Endothelial cell of umbilical vein (primary cell): ENCODE measurements at regions not wholly inside any gene's neighbourhood (a gene's known extent, or its start where the extent isn't known, plus 50 kb on each side); places are given as distances from the start of the nearest gene placed in this dataset.

Experiments
- BruUV-seq: library from RNA; stranded (reverse); fragments of 400-500 nt; replicated peaks from 2 replicates; lab custom pipeline; 2021; lab: Mats Ljungman, UMichigan
- CTCF ChIA-PET: fragments of 300-600, 350-600 bp; sonication (Branson Sonifier 250); formaldehyde crosslinking; loops from one replicate; lab custom pipeline; 2021; ENCODE audit warnings: antibody characterized with exemption, inconsistent platforms; lab: Charles Lee
- POLR2A ChIA-PET: fragments of 300-600, 350-600 bp; sonication (Branson Sonifier 250); formaldehyde crosslinking; loops from one replicate; lab custom pipeline; 2021; ENCODE audit warnings: antibody characterized with exemption, inconsistent platforms; lab: Charles Lee
- DNase-seq: peaks from one replicate; pipeline ENCODE4 v3.0.0-alpha.2; 2011; ENCODE audit warnings: low read depth, low spot score
- FAIRE-seq: peaks from 2 replicates; lab custom pipeline; 2011; peaks lifted over from hg19 to GRCh38; lab: Jason Lieb, UNC
- H2AFZ ChIP-seq: 2 replicates; pipeline ENCODE4 v1.6.0; 2012; ENCODE audit warnings: low read depth, low read length, control low read depth, inconsistent platforms
- H3K27ac ChIP-seq: 2 replicates; pipeline ENCODE4 v1.5.1; 2011; ENCODE audit warnings: low read depth, mild to moderate bottlenecking, control low read depth, low read length, moderate library complexity; ENCODE audit not compliant: insufficient read depth
- H3K27me3 ChIP-seq, 2 experiments: 2 replicates each; pipeline versions ENCODE4 v1.6.0 to v1.6.1; 2011; ENCODE audit warnings: low read length in 2 of 2, mixed read lengths in 1 of 2; ENCODE audit not compliant: control insufficient read depth in 2 of 2, insufficient read depth in 2 of 2
- H3K36me3 ChIP-seq, 2 experiments: 2 replicates in 1 of 2; 3 replicates in 1 of 2; pipeline ENCODE4 v1.5.1; 2011; ENCODE audit warnings: low read length in 2 of 2, mild to moderate bottlenecking in 1 of 2, moderate library complexity in 1 of 2; ENCODE audit not compliant: control insufficient read depth in 2 of 2, insufficient read depth in 2 of 2; ENCODE audit errors: extremely low read depth in 1 of 2
- H3K4me1 ChIP-seq: 3 replicates; pipeline ENCODE4 v1.5.1; 2011; ENCODE audit warnings: mild to moderate bottlenecking, low read length; ENCODE audit not compliant: control insufficient read depth, insufficient read depth; ENCODE audit errors: extremely low read depth
- H3K4me2 ChIP-seq: 2 replicates; pipeline ENCODE4 v1.6.1; 2011; ENCODE audit warnings: low read length, control low read depth, mixed read lengths; ENCODE audit not compliant: insufficient read depth
- H3K4me3 ChIP-seq, 3 experiments: fragments of 200-600 bp in 1 of 3; sonication (generic), shearing (Covaris generic) in 1 of 3; replicated peaks in 1 of 3; 2 replicates each; pipeline ENCODE4 v1.5.1; 2011 to 2016; ENCODE audit warnings: control low read depth in 3 of 3, low read length in 3 of 3, mild to moderate bottlenecking in 2 of 3, inconsistent platforms in 1 of 3, low read depth in 1 of 3, moderate library complexity in 1 of 3; ENCODE audit not compliant: insufficient read depth in 1 of 3
- H3K79me2 ChIP-seq: 2 replicates; pipeline ENCODE4 v1.6.0; 2012; ENCODE audit warnings: low read length, inconsistent platforms; ENCODE audit not compliant: control insufficient read depth, insufficient read depth
- H3K9ac ChIP-seq: replicated peaks from 2 replicates; pipeline ENCODE3; 2011; ENCODE audit warnings: low read length, control low read depth; ENCODE audit not compliant: insufficient read depth; ENCODE audit errors: extremely low read depth
- H3K9me1 ChIP-seq: replicated peaks from 3 replicates; pipeline ENCODE4 v1.6.0; 2011; ENCODE audit warnings: mild to moderate bottlenecking, low read length; ENCODE audit not compliant: control insufficient read depth, insufficient read depth; ENCODE audit errors: extremely low read depth
- H3K9me3 ChIP-seq: replicated peaks from 2 replicates; pipeline ENCODE4 v1.5.1; 2012; ENCODE audit warnings: low read length, inconsistent platforms; ENCODE audit not compliant: control insufficient read depth, insufficient read depth
- H4K20me1 ChIP-seq: replicated peaks from 2 replicates; pipeline ENCODE3; 2011; ENCODE audit warnings: mild to moderate bottlenecking, low read length; ENCODE audit not compliant: control insufficient read depth, insufficient read depth; ENCODE audit errors: extremely low read depth
- EZH2 ChIP-seq: IDR thresholded peaks from 2 replicates; pipeline ENCODE4 v1.6.1; 2012; ENCODE audit warnings: borderline replicate concordance, low read depth, mild to moderate bottlenecking, moderate library complexity, low read length, inconsistent platforms; ENCODE audit not compliant: severe bottlenecking
- FOS ChIP-seq: IDR thresholded peaks from 2 replicates; pipeline ENCODE4 v1.6.1; 2011; ENCODE audit warnings: mild to moderate bottlenecking, low read length, moderate library complexity, borderline replicate concordance; ENCODE audit not compliant: insufficient read depth
- GATA2 ChIP-seq: IDR thresholded peaks from 2 replicates; pipeline ENCODE4 v1.7.0; 2011; ENCODE audit warnings: low read depth, mild to moderate bottlenecking, moderate library complexity, mixed read lengths, low read length; ENCODE audit not compliant: insufficient read length, insufficient read depth
- JUN ChIP-seq: IDR thresholded peaks from 2 replicates; pipeline ENCODE4 v1.6.1; 2011; ENCODE audit warnings: borderline replicate concordance, low read depth; ENCODE audit not compliant: insufficient read length, insufficient read depth
- MYC ChIP-seq: IDR thresholded peaks from one replicate; pipeline ENCODE4 v1.6.1; 2011; ENCODE audit warnings: mild to moderate bottlenecking, low read depth, low read length
- POLR2A ChIP-seq: IDR thresholded peaks from 2 replicates; pipeline ENCODE4 v1.6.1; 2012; ENCODE audit warnings: low read depth, mild to moderate bottlenecking, control low read depth, low read length
- POLR2AphosphoS5 ChIP-seq: IDR thresholded peaks from 2 replicates; pipeline ENCODE4 v1.6.1; 2012; ENCODE audit warnings: low read depth, mild to moderate bottlenecking, control low read depth, low read length, moderate library complexity; ENCODE audit not compliant: insufficient read depth
- dilution Hi-C: fragments of 300-500 bp; cut with MboI; formaldehyde crosslinking; loops from one replicate; pipeline ENCODE4 v1.15.0; 2019; ENCODE audit warnings: low sequenced_read_pairs; ENCODE audit not compliant: extremely low pct_ligation_motif_present
- intact Hi-C: fragments of 100-400 bp; cut with micrococcal nuclease; formaldehyde crosslinking; loops from one replicate; pipeline ENCODE4 v1.10.0; 2022
- TF ChIP-seq, protein P1 (sequence below): IDR thresholded peaks from 2 replicates; pipeline ENCODE4 v1.6.1; 2011; ENCODE audit not compliant: insufficient read depth, insufficient read length
- TF ChIP-seq, protein P2 (sequence below), 2 donors: IDR thresholded peaks; 1 replicate in 1 of 2; 2 replicates in 1 of 2; pipeline ENCODE4 v1.5.1; 2011; ENCODE audit warnings: low read length in 2 of 2, mild to moderate bottlenecking in 2 of 2, moderate library complexity in 2 of 2, control low read depth in 1 of 2, inconsistent platforms in 1 of 2, low read depth in 1 of 2; ENCODE audit not compliant: insufficient read depth in 1 of 2; ENCODE audit errors: extremely low read depth in 1 of 2

DNA sequence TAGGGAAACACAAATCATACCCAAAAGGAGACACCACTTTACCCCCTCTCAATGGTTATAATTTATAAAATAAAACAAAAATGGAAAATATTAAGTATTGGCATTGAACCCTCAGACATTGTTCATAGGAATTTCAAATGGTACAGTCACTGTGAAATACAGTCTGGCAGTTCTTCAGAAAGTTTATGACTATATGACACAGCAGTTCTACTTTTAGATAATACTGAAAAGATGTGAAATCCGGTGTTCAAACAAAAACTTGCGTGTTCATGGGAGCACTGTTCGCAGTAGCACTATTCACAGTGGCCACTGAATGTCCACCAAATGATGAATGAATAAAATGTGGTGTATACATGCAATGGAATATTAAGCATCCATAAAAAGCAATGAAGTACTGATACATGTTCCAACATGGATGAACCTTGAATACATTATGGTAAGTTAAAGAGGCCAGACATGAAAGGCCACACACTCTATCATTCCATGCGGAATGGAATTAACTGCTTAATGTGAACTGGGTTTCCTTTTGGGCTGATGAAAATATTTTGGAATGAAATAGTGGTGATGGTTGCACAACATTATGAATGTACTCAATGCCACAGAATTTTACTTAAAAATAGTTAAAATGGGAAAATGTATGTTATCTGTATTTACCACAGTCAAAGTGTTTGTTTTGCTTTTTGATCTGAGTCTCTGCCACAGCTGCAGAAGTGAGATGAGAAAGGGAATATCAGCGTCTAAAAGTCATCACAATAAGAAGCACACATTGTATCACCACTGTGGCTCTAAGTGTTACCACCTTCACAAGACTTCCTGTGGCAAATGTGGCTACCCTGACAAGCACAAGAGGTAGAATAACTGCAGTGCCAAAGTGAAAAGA is 864.6 kb downstream of the SUCLG1 start:
- Histone ChIP-seq H4K20me1 (no peaks in the 10 kb centered on the region), H3K4me1 (no peaks in the 10 kb centered on the region), H3K36me3 (no peaks in the 10 kb centered on the region), H3K27ac (no peak overlapping the region), H3K4me3 (no peak overlapping the region), H3K27me3 (no peaks in the 10 kb centered on the region), H3K9me1 (no peaks in the 10 kb centered on the region), H2AFZ (no peak overlapping the region), H3K4me2 (no peak overlapping the region), H3K79me2 (no peaks in the 10 kb centered on the region), H3K9me3 (no peaks in the 10 kb centered on the region), H3K9ac (no peak overlapping the region)
- intact Hi-C loops (no loop called here), dilution Hi-C loops (no loop called here)
- no peak for TF ChIP-seq EZH2
- no peak for FAIRE-seq
- BruUV-seq: no TSS peak
- DNase-seq: no peak
- ChIA-PET CTCF (no interaction called here), POLR2A (no interaction called here)

DNA sequence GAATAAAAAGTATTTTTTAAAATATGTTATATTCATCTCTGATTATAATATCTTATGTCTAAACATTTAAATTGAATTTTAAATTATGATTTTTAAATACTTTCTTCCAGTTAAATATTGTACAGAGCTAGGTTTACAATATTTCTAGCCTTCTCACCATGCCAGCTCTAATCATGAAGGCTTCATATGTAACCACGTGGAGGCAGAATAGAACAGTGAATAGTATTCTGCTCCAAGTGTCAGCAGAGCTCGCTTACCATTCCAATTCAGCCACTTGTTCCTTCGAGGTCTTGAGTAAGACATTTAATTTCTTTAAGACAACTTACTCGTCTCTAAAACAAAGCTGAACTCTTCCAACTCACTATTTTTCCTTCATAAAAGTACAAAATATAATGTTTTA is 871.8 kb downstream of the SUCLG1 start:
- H2AFZ ChIP-seq: no peak overlapping the region
- CTCF ChIA-PET: interaction anchor here (1.0 to 1.1 kb wide), 2 partner anchors 230 to 716 kb away, joined by 3 read pairs; no protein-coding TSS in a partner anchor
- POLR2A ChIA-PET: no interaction called here

More for the DNA sequence above, 871.8 kb downstream of the SUCLG1 start:
- FAIRE-seq (no peak), DNase-seq (no peak)
- no peaks in the 10 kb centered on the region for H3K9me1 ChIP-seq
- H3K27me3 ChIP-seq: no peaks in the 10 kb centered on the region
- TF ChIP-seq POLR2AphosphoS5: no peak
- TF ChIP-seq MYC: no peak
- TF ChIP-seq EZH2: no peak
- TF ChIP-seq, protein P1, sequence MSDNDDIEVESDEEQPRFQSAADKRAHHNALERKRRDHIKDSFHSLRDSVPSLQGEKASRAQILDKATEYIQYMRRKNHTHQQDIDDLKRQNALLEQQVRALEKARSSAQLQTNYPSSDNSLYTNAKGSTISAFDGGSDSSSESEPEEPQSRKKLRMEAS: no peak
- no peak for TF ChIP-seq GATA2
- TF ChIP-seq FOS: no peak
- TF ChIP-seq JUN: no peak
- TF ChIP-seq, protein P2, sequence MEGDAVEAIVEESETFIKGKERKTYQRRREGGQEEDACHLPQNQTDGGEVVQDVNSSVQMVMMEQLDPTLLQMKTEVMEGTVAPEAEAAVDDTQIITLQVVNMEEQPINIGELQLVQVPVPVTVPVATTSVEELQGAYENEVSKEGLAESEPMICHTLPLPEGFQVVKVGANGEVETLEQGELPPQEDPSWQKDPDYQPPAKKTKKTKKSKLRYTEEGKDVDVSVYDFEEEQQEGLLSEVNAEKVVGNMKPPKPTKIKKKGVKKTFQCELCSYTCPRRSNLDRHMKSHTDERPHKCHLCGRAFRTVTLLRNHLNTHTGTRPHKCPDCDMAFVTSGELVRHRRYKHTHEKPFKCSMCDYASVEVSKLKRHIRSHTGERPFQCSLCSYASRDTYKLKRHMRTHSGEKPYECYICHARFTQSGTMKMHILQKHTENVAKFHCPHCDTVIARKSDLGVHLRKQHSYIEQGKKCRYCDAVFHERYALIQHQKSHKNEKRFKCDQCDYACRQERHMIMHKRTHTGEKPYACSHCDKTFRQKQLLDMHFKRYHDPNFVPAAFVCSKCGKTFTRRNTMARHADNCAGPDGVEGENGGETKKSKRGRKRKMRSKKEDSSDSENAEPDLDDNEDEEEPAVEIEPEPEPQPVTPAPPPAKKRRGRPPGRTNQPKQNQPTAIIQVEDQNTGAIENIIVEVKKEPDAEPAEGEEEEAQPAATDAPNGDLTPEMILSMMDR (IDR thresholded peaks at IDR 0.05; ENCODE audit: extremely low read depth in 1 of 2, insufficient read depth in 1 of 2, low read depth in 1 of 2, low read length in 2 of 2): no peak
- TF ChIP-seq POLR2A: no peak
- H3K36me3 ChIP-seq: no peaks in the 10 kb centered on the region
- no peak overlapping the region for H3K27ac ChIP-seq
- H3K9me3 ChIP-seq: no peaks in the 10 kb centered on the region
- no peaks in the 10 kb centered on the region for H4K20me1 ChIP-seq
- dilution Hi-C loops (no loop called here), intact Hi-C loops (no loop called here)
- H3K79me2 ChIP-seq: no peaks in the 10 kb centered on the region
- H3K9ac ChIP-seq: no peak overlapping the region
- BruUV-seq: no TSS peak
- no peak overlapping the region for H3K4me2 ChIP-seq
- H3K4me3 ChIP-seq: no peak overlapping the region
- no peaks in the 10 kb centered on the region for H3K4me1 ChIP-seq
